GM12892 (cell line): ENCODE measurements at regions not wholly inside any gene's neighbourhood (a gene's known extent, or its start where the extent isn't known, plus 50 kb on each side); places are given as distances from the start of the nearest gene placed in this dataset.

Experiments
- POLR2A ChIP-seq: IDR thresholded peaks from 2 replicates; pipeline ENCODE4 v1.6.1; 2011; ENCODE audit warnings: low read depth, low read length, control low read depth
- POLR2AphosphoS5 ChIP-seq: IDR thresholded peaks from 2 replicates; pipeline ENCODE4 v1.6.1; 2011; ENCODE audit warnings: low read depth, low read length, control low read depth
- TAF1 ChIP-seq: IDR thresholded peaks from 2 replicates; pipeline ENCODE4 v1.6.1; 2011; ENCODE audit warnings: low read depth, mild to moderate bottlenecking, control low read depth, low read length, borderline replicate concordance

DNA sequence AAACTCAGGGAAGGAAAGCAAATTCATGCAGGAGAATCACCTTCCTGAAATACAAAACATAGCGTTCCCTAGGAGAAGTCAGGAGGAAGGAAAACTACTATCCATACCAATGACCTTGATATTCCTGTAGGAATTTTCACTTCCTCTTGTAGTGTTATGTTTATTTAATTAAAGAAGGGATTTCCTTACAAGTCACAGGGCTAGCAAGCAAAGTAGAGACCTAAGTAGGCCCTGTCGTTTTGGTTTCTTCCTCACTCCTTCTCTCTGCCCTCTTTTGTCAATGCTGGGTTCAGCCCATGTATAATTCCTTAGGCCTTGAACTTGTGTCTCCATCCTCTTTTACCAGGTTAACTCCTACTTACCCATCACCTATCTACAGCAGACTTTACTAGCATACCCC is 435.2 kb upstream of the LRATD1 start:
- TF ChIP-seq POLR2AphosphoS5 (no peak), POLR2A (no peak), TAF1 (no peak)
